Lower leg skin (tissue), 4 donors: ENCODE measurements at regions not wholly inside any gene's neighbourhood (a gene's known extent, or its start where the extent isn't known, plus 50 kb on each side); places are given as distances from the start of the nearest gene placed in this dataset.

Experiments used
- DNase-seq, 2 donors: peaks; one replicate each; pipeline ENCODE4 v3.0.0-alpha.2; 2019; ENCODE audit warnings: low spot score in 2 of 2
- H3K4me3 ChIP-seq: fragments of 200-600 bp; sonication (generic); 2 replicates; pipeline ENCODE4 v1.5.1; 2017; ENCODE audit warnings: mild to moderate bottlenecking, low read depth; ENCODE audit not compliant: poor library complexity, severe bottlenecking
- POLR2A ChIP-seq, 2 donors: fragments of 450-650 bp; IDR thresholded peaks; one replicate each; pipeline ENCODE4 v1.6.1; 2016 to 2017; ENCODE audit warnings: antibody characterized with exemption in 2 of 2, mild to moderate bottlenecking in 1 of 2, moderate library complexity in 1 of 2
- WGBS, 2 donors: methylation state at CpG; one replicate each; pipeline ENCODE4 v1.1.5; 2018; 5-methylcytosine and 5-hydroxymethylcytosine counted together
- intact Hi-C: fragments of 100-400 bp; cut with DNase I; formaldehyde crosslinking; loops from one replicate; pipeline ENCODE4 v1.15.0; 2023; ENCODE audit warnings: low total_unique reads
- TF ChIP-seq, protein P1 (sequence below), 3 donors: fragments of 450-650 bp; IDR thresholded peaks; one replicate each; pipeline ENCODE4 v1.5.1; 2016; ENCODE audit warnings: antibody characterized with exemption in 3 of 3, mild to moderate bottlenecking in 3 of 3, moderate library complexity in 2 of 3

DNA sequence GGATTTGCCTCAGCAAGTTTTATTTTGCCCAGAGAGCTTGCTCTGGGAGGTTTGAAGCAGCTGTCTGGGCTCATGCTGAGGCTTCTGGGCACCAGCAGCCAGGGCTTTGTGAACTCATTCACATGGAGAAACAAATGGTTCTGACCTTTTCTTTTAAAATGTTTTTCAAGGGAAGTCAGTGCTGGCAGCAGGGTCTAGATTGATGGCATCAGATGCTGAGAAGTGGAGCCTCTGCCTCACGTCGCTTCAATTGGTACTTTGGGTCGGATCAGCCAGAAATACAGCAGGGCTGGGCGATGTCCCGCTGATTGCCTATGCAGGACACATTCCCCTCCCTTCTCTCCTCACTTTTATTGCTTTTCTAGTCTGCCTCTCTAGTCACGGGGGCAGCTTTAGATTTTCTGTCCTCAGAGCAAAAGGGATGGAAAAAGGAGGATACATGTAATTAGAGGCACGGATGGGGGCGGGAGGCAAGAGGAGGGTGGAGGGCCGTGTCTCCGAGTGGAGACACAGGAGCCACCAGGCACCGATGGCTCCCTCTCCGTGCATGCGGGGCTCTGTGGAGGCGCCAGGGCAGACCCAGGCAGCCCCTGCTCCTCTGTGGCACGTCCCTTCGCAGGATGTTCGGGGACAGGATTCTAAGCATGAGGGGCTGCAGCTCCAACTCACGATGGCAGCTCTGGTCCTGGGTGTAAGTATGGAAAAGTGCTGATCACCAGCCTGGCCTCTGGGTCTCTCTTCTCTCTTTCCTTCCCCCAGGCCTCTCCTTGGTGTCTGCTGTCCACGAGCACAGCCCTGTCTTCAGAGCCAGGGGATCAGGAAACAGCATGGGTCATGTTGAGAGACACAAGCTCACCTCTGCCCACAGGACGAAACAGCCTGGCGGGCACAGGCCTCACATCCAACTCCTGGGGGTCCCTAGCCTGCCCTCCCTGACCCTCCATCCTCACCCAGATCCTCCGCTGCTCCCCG, 116.1 kb downstream of the FAM43A start:
- peak in 1 of 2 donors; percentile 64 for DNase-seq
- TF ChIP-seq, protein P1, sequence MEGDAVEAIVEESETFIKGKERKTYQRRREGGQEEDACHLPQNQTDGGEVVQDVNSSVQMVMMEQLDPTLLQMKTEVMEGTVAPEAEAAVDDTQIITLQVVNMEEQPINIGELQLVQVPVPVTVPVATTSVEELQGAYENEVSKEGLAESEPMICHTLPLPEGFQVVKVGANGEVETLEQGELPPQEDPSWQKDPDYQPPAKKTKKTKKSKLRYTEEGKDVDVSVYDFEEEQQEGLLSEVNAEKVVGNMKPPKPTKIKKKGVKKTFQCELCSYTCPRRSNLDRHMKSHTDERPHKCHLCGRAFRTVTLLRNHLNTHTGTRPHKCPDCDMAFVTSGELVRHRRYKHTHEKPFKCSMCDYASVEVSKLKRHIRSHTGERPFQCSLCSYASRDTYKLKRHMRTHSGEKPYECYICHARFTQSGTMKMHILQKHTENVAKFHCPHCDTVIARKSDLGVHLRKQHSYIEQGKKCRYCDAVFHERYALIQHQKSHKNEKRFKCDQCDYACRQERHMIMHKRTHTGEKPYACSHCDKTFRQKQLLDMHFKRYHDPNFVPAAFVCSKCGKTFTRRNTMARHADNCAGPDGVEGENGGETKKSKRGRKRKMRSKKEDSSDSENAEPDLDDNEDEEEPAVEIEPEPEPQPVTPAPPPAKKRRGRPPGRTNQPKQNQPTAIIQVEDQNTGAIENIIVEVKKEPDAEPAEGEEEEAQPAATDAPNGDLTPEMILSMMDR (IDR thresholded peaks at IDR 0.05), result no peak
- intact Hi-C loops, result no loop called here
- 71% methylated on average over 23 of the region's 23 CpGs for WGBS, 2 donors
- no peak overlapping the region for H3K4me3 ChIP-seq

DNA sequence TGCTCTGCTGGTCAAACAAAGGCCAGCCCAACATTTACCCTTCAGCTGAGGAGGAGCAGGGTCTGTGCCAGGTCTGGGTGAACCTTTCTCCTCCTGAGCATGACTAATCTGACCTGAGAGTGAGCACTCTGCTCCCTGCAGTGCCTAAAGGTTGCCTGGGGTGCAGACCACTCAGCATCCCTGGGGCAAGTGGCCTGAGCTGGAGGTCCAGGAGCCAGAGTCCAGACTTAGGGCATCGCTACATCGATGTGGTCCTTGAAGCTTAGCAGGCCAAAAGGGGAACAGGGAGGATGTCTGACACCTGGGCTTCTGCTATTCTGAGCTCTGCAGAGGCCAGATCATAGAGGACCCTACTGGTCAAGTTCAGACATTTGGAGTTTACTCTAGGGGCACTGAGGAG, 119.1 kb downstream of the FAM43A start:
- no peak overlapping the region for H3K4me3 ChIP-seq
- WGBS, 2 donors, result 89 to 100% methylated on average over 2 of the region's 2 CpGs
- no peak for TF ChIP-seq POLR2A (IDR thresholded peaks at IDR 0.05)
- TF ChIP-seq, protein P1 (IDR thresholded peaks at IDR 0.05), result no peak
- peak in 1 of 2 donors; percentile 48 for DNase-seq
- intact Hi-C loops, result no loop called here

DNA sequence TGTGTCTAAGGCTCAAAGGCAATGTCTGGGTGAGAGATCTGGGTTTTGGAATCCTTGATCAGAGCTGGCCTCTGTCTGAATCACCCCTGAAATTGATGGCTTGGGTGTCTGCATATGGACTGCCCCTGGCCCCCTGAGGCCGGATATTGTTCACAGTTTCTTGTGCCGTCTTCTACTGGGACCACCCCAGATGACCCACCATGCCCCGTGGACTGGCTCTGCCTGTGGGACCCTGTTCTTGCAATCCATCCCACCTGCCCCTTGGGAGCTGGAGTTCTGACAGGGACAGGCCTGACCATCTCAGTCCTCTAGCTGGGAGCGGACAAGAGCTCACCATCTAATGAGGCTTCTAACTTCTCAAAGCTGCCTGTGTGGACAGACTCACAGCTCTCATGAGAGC, 119.9 kb downstream of the FAM43A start:
- DNase-seq, result peak in 1 of 2 donors; percentile 82
- no peak for TF ChIP-seq POLR2A (IDR thresholded peaks at IDR 0.05)
- TF ChIP-seq, protein P1 (IDR thresholded peaks at IDR 0.05), result no peak
- 73 to 78% methylated on average over 4 of the region's 4 CpGs for WGBS, 2 donors
- intact Hi-C loops, result no loop called here
- no peak overlapping the region for H3K4me3 ChIP-seq

DNA sequence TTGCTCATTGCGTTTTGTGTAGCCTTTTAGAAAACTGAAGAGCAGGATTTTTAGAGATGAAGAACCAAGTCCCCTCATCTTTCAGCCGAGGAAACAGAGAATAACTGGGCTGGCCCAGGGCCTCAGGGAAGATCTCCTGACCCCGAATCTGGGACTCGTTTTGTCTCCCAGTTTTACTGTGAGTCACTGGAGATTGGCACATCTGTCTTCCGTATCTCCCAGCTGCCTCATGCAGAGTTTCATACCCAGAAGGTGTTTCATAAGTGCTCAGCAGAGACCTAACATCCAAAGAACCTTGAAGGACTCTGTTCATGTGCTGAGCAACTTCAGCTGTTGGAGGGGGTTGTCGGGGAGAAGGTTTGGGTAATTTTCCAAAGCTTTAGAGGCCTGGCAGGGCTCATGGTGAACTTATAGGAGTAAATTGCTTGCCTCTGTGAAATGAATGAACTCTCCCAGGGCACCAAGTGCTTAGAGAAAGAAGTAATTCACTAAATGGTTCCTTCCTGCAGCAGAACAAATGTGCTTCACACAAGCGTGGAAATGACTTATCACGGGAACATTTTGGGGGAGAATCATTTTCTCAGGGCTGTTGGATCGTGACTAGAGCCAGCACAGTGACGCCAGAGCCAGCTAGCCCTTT, 121.4 kb downstream of the FAM43A start:
- no peak overlapping the region for H3K4me3 ChIP-seq
- intact Hi-C loops, result no loop called here
- 59% methylated on average over 10 of the region's 10 CpGs for whole genome bisulfite sequencing, 2 donors
- TF ChIP-seq, protein P1 (IDR thresholded peaks at IDR 0.05), result no peak
- no peak for TF ChIP-seq POLR2A (IDR thresholded peaks at IDR 0.05)
- DNase-seq, result peak in 1 of 2 donors; percentile 74

DNA sequence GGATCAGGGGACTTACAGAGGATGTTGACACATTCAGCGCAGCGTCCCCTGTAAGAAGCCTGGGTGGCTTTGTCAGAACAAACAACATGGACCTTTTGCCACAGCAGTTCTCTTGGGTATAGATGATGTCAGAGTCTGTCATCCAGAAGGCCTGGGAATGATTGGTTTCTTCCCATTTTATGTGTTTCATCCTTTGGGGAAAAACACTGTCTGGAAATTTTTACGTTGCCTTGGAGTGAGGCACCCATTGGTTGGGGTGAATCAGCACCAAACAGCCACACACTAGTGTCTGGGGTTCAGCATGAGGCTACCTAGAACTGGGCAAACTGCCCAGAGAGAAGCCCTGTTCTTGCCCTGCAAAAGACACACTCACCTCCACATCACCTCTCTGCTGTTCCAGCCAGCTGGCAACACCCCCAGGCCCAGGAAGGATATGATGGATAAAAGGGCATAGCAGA, 123.0 kb downstream of the FAM43A start:
- 91 to 92% methylated on average over 3 of the region's 3 CpGs for WGBS, 2 donors
- intact Hi-C loops, result no loop called here

More for the DNA sequence above, 123.0 kb downstream of the FAM43A start:
- DNase-seq, result peak in 1 of 2 donors; percentile 28
- H3K4me3 ChIP-seq, result no peak overlapping the region
- no peak for TF ChIP-seq POLR2A (IDR thresholded peaks at IDR 0.05)
- TF ChIP-seq, protein P1 (IDR thresholded peaks at IDR 0.05), result no peak
